GM12878 (cell line): ENCODE measurements at regions not wholly inside any gene's neighbourhood (a gene's known extent, or its start where the extent isn't known, plus 50 kb on each side); places are given as distances from the start of the nearest gene placed in this dataset.

Experiments used
- BCL11A ChIP-seq: IDR thresholded peaks from 2 replicates; pipeline ENCODE4 v1.6.1; 2011; ENCODE audit warnings: low read depth, low read length
- NFYB ChIP-seq: IDR thresholded peaks from 2 replicates; pipeline ENCODE4 v1.6.1; 2011; ENCODE audit warnings: low read depth, mild to moderate bottlenecking, low read length, improper control_type of control experiment, moderate library complexity; ENCODE audit not compliant: insufficient read depth
- POLR2AphosphoS5 ChIP-seq: IDR thresholded peaks from 2 replicates; pipeline ENCODE4 v1.6.1; 2011; ENCODE audit warnings: mild to moderate bottlenecking, low read length, inconsistent platforms
- SRF ChIP-seq, 2 experiments: IDR thresholded peaks; 2 replicates each; pipeline ENCODE4 v1.6.1; 2011; ENCODE audit warnings: low read depth in 2 of 2, low read length in 2 of 2, mild to moderate bottlenecking in 1 of 2, moderate library complexity in 1 of 2
- TARDBP ChIP-seq: IDR thresholded peaks from 2 replicates; pipeline ENCODE4 v1.6.1; 2016; ENCODE audit warnings: borderline replicate concordance
- ZBED1 ChIP-seq: IDR thresholded peaks from 2 replicates; pipeline ENCODE4 v1.6.1; 2016; ENCODE audit warnings: borderline replicate concordance
- TF ChIP-seq, protein P1 (sequence below), 3 experiments: IDR thresholded peaks in 2 of 3; conservative IDR thresholded peaks in 1 of 3; 2 replicates each; pipeline ENCODE4 v1.5.1; 2011; ENCODE audit warnings: low read depth in 3 of 3, low read length in 3 of 3, mild to moderate bottlenecking in 3 of 3, control low read depth in 2 of 3, moderate library complexity in 2 of 3, inconsistent platforms in 1 of 3, mixed read lengths in 1 of 3; ENCODE audit not compliant: control insufficient read depth in 2 of 3, insufficient read depth in 1 of 3; ENCODE audit errors: extremely low read depth in 1 of 3
- TF ChIP-seq, protein P2 (sequence below): IDR thresholded peaks from 2 replicates; pipeline ENCODE4 v1.6.1; 2012; ENCODE audit warnings: mild to moderate bottlenecking, low read depth, low read length

DNA sequence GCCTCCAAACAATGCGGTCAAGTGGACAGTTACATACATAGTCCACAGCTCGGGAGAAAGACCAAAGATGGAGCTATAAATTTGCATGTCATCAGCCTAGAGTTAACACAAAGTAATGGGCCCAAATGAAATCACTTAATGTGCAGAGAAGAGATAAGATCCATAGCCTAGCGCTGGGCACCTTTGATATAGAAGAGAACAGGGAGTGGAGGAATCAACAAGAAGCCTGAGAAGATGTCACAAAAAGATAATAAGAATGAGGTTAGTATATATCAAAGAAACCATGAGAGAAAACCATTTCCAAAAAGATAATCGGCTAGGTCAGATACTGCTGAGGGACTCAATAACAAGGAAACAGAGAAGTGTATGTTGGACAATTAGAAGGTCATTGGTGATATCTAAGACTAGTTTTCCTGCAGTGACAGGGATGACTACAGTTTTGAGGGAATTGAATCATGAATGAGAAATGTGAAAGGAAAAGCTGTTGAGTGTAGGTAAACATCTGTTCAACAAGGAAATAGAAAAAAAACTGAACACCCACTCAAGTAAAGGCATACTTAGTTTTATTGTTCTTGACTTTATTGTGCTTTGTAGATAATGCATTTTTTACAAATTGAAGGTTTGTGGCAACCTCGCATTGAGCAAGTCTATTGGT is 68.7 kb upstream of the CDH6 start:
- TF ChIP-seq POLR2AphosphoS5 (no peak), TARDBP (no peak), ZBED1 (no peak), SRF (IDR thresholded peaks at IDR 0.05; ENCODE audit: low read depth in 2 of 2, low read length in 2 of 2) (no peak), NFYB (no peak), BCL11A (no peak)
- TF ChIP-seq, protein P1, sequence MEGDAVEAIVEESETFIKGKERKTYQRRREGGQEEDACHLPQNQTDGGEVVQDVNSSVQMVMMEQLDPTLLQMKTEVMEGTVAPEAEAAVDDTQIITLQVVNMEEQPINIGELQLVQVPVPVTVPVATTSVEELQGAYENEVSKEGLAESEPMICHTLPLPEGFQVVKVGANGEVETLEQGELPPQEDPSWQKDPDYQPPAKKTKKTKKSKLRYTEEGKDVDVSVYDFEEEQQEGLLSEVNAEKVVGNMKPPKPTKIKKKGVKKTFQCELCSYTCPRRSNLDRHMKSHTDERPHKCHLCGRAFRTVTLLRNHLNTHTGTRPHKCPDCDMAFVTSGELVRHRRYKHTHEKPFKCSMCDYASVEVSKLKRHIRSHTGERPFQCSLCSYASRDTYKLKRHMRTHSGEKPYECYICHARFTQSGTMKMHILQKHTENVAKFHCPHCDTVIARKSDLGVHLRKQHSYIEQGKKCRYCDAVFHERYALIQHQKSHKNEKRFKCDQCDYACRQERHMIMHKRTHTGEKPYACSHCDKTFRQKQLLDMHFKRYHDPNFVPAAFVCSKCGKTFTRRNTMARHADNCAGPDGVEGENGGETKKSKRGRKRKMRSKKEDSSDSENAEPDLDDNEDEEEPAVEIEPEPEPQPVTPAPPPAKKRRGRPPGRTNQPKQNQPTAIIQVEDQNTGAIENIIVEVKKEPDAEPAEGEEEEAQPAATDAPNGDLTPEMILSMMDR (IDR thresholded peaks at IDR 0.05 in 2 of 3, conservative IDR thresholded peaks at IDR 0.05 in 1 of 3; ENCODE audit: control insufficient read depth in 2 of 3, extremely low read depth in 1 of 3, insufficient read depth in 1 of 3, low read depth in 3 of 3, low read length in 3 of 3), result no peak
- TF ChIP-seq, protein P2, sequence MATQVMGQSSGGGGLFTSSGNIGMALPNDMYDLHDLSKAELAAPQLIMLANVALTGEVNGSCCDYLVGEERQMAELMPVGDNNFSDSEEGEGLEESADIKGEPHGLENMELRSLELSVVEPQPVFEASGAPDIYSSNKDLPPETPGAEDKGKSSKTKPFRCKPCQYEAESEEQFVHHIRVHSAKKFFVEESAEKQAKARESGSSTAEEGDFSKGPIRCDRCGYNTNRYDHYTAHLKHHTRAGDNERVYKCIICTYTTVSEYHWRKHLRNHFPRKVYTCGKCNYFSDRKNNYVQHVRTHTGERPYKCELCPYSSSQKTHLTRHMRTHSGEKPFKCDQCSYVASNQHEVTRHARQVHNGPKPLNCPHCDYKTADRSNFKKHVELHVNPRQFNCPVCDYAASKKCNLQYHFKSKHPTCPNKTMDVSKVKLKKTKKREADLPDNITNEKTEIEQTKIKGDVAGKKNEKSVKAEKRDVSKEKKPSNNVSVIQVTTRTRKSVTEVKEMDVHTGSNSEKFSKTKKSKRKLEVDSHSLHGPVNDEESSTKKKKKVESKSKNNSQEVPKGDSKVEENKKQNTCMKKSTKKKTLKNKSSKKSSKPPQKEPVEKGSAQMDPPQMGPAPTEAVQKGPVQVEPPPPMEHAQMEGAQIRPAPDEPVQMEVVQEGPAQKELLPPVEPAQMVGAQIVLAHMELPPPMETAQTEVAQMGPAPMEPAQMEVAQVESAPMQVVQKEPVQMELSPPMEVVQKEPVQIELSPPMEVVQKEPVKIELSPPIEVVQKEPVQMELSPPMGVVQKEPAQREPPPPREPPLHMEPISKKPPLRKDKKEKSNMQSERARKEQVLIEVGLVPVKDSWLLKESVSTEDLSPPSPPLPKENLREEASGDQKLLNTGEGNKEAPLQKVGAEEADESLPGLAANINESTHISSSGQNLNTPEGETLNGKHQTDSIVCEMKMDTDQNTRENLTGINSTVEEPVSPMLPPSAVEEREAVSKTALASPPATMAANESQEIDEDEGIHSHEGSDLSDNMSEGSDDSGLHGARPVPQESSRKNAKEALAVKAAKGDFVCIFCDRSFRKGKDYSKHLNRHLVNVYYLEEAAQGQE, result no peak
